ENCODE measurements at regions not wholly inside any gene's neighbourhood (a gene's known extent, or its start where the extent isn't known, plus 50 kb on each side); places are given as distances from the start of the nearest gene placed in this dataset.

GRCh38 chrY:19076846-19077697 is 303.5 kb upstream of the HSFY2 start:
- TF ChIP-seq, protein P1, sequence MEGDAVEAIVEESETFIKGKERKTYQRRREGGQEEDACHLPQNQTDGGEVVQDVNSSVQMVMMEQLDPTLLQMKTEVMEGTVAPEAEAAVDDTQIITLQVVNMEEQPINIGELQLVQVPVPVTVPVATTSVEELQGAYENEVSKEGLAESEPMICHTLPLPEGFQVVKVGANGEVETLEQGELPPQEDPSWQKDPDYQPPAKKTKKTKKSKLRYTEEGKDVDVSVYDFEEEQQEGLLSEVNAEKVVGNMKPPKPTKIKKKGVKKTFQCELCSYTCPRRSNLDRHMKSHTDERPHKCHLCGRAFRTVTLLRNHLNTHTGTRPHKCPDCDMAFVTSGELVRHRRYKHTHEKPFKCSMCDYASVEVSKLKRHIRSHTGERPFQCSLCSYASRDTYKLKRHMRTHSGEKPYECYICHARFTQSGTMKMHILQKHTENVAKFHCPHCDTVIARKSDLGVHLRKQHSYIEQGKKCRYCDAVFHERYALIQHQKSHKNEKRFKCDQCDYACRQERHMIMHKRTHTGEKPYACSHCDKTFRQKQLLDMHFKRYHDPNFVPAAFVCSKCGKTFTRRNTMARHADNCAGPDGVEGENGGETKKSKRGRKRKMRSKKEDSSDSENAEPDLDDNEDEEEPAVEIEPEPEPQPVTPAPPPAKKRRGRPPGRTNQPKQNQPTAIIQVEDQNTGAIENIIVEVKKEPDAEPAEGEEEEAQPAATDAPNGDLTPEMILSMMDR (IDR thresholded peaks at IDR 0.05): no peak

DNA sequence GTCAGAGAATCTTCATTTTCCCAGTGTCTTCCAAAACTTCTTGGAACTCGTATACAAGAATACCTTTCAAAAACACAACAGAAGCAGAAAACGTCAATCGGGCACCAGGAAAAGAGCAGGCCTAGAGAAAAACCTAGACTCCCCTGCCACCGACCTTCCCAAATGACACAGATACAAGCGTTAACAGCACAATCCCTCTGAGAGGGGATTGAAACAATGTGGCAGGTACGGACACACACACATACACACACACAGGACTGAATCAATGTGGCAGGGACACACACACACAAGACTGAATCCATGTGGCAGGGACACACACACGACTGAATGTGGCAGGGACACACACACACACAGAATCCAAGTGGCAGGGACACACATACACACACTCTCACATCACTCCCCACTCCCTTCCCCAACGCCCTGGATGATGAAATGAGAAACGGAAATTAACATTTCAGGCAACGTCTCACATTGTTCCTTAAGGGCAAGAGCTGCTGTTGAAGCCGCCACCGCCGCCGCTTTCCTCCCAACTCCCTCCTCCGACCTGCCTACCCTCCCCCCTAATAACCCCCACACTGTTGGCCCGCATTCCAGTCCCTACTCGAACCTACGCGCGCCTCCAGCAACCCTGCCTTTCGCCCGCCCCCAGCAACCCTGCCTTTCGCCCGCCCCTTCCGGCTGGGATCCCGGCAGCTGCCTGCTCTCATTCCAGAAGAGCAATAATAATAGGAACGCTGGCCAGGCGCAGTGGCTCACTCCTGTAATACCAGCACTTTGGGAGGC is 302.1 kb upstream of the HSFY2 start:
- TF ChIP-seq, protein P1 (IDR thresholded peaks at IDR 0.05): no peak

DNA sequence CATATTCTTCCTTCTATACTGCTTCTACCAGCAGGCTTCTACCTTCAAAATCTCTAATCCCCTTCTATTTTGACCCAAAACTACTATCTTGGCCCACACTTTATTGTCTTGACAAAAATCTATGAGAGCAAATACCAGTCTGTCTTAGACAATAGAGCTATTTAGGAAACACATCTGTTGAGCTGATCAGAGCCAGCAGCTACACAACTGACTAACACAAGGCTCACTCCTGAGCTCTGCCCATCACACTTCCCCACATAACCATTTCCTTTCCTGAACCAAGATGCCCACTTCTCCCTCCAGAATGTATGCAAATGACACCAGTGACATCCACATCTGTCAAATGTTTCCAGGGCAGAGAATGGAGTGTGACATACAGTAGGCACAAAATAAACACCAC is 293.9 kb upstream of the HSFY2 start:
- TF ChIP-seq, protein P1 (IDR thresholded peaks at IDR 0.05): no peak

DNA sequence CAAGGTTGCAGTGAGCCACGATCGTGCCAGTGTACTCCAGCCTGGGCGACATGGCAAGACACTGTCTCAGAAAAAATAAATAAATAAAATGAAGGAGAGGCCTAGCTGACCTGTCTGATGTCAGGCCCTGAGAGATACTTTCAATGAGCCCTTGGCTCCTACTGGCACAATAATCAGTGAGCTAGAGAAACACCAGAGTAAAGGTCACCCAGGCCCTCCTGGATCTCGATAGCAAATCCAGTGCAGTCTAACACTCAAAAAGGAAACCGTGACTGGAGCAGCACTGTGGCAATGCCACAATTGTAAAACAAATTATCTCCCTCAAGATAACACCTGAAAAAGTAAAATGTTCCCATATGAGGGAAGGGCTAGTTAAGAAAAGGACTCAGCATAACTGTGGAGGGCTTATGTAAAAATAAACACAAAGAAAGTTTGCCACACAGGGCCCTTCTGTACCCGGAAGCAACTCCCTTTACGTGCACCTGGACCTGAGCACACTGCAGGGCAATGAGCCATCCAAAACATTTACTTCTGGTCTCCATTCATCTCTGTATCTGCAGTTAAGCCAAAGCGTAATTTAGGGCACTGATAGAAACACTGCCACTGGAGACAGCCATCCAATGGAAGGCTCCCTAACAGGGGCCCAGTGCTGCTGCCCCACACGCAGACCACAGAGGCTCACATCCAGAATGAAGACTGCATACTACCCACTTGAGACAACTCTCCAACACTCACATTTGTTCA is 293.1 kb upstream of the HSFY2 start:
- TF ChIP-seq, protein P1 (IDR thresholded peaks at IDR 0.05): no peak

- TF ChIP-seq, protein P1 (IDR thresholded peaks at IDR 0.05): no peak
Observed at GRCh38 chrY:19065119-19065518, 291.6 kb upstream of the HSFY2 start.

DNA sequence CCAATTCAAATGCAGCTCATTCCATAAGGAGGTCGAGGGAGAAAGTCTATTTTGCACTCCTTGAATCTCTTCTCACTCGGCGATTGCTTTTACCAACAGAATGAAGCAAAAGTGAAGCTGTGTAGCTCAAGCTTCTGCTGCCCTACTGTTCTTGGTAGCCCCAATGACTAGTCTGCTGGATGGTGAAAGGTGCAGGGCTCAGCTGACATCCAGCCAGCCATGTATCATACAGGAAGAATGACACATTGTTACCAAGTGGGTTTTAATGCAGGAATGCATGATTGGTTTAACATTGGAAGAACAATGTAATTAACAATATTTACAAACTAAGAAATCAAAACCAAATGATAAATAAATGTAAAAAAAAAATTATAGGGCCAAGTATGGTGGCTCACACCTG is 286.2 kb upstream of the HSFY2 start:
- TF ChIP-seq, protein P1 (IDR thresholded peaks at IDR 0.05): no peak

GRCh38 chrY:19058831-19059370 is 285.4 kb upstream of the HSFY2 start:
- TF ChIP-seq, protein P1 (IDR thresholded peaks at IDR 0.05): no peak
